Smooth muscle cell (in vitro differentiated cells): ENCODE measurements at regions not wholly inside any gene's neighbourhood (a gene's known extent, or its start where the extent isn't known, plus 50 kb on each side); places are given as distances from the start of the nearest gene placed in this dataset.

Source experiments
- DNase-seq: peaks from one replicate; lab custom pipeline; 2025; ENCODE audit not compliant: unreplicated experiment; lab: John Stamatoyannopoulos, UW
- H2AFZ ChIP-seq: fragments of 200-600 bp; sonication (generic); 2 replicates; pipeline ENCODE4 v1.6.0; 2016; ENCODE audit warnings: antibody characterized with exemption, low read depth, mild to moderate bottlenecking
- H3F3A ChIP-seq: fragments of 200-600 bp; sonication (generic); 2 replicates; pipeline ENCODE4 v1.6.0; 2017; ENCODE audit warnings: antibody characterized with exemption, low read depth
- H3K27ac ChIP-seq: fragments of 200-600 bp; sonication (generic); 2 replicates; pipeline ENCODE4 v1.5.1; 2016; ENCODE audit warnings: low read depth, mild to moderate bottlenecking
- H3K27me3 ChIP-seq: fragments of 200-600 bp; sonication (generic); 2 replicates; pipeline ENCODE4 v1.6.1; 2016; ENCODE audit warnings: low read depth, mild to moderate bottlenecking
- H3K36me3 ChIP-seq: fragments of 200-600 bp; sonication (generic); 2 replicates; pipeline ENCODE4 v1.5.1; 2016; ENCODE audit warnings: low read depth
- H3K4me1 ChIP-seq: fragments of 200-600 bp; sonication (generic); 2 replicates; pipeline ENCODE4 v1.5.1; 2016; ENCODE audit warnings: low read depth
- H3K4me2 ChIP-seq: fragments of 200-600 bp; sonication (generic); 2 replicates; pipeline ENCODE4 v1.6.0; 2016; ENCODE audit warnings: mild to moderate bottlenecking
- H3K4me3 ChIP-seq: fragments of 200-600 bp; sonication (generic); 2 replicates; pipeline ENCODE4 v1.5.1; 2016; ENCODE audit warnings: mild to moderate bottlenecking
- H3K79me2 ChIP-seq: fragments of 200-600 bp; sonication (generic); 2 replicates; pipeline ENCODE4 v1.6.0; 2016; ENCODE audit warnings: low read depth, mild to moderate bottlenecking
- H3K9ac ChIP-seq: fragments of 200-600 bp; sonication (generic); 2 replicates; pipeline ENCODE4 v1.6.0; 2016; ENCODE audit warnings: low read depth
- H3K9me3 ChIP-seq: fragments of 200-600 bp; sonication (generic); replicated peaks from 2 replicates; pipeline ENCODE4 v1.5.1; 2016; ENCODE audit warnings: low read depth
- H4K20me1 ChIP-seq: fragments of 200-600 bp; sonication (generic); 2 replicates; pipeline ENCODE4 v1.6.0; 2016; ENCODE audit warnings: low read depth
- WGBS: methylation state at CpG from one replicate; pipeline ENCODE4 v1.1.7; 2016; ENCODE audit warnings: low lambda C conversion rate; 5-methylcytosine and 5-hydroxymethylcytosine counted together
- TF ChIP-seq, protein P1 (sequence below): fragments of 200-600 bp; sonication (generic); IDR thresholded peaks from 2 replicates; pipeline ENCODE4 v1.5.1; 2017; ENCODE audit warnings: borderline replicate concordance, mild to moderate bottlenecking, antibody characterized with exemption; ENCODE audit not compliant: insufficient read depth, poor library complexity, severe bottlenecking

DNA sequence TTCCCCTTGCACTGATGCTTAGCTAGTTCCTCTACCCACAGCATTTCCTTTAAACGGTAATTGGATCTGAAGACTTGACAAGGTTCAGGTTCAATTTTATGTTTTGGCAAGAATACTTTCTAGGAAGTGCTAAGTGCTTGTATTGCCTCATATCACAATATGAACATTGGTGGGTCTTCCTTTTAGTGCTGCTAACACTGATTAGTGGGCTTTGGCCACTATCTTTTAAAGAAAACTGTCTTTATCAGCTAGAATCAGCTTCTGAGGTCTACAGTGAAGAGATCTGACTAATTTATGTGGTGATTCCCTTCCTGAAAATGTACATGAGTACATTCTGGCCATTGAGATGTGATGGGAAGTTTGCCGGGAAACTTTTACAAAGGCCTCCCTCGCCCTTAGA, 316.7 kb upstream of the KLF3 start:
- H3K79me2 ChIP-seq: no peaks in the 10 kb centered on the region
- no peak overlapping the region for H3K27ac ChIP-seq
- H2AFZ ChIP-seq: no peak overlapping the region
- H3K4me2 ChIP-seq: no peak overlapping the region
- no peaks in the 10 kb centered on the region for H3K9me3 ChIP-seq
- no peaks in the 10 kb centered on the region for H3K27me3 ChIP-seq
- H3K4me3 ChIP-seq: no peak overlapping the region
- H3F3A ChIP-seq: no peaks in the 10 kb centered on the region
- H3K9ac ChIP-seq: no peak overlapping the region
- 86% methylated on average over 3 of the region's 3 CpGs for WGBS
- TF ChIP-seq, protein P1, sequence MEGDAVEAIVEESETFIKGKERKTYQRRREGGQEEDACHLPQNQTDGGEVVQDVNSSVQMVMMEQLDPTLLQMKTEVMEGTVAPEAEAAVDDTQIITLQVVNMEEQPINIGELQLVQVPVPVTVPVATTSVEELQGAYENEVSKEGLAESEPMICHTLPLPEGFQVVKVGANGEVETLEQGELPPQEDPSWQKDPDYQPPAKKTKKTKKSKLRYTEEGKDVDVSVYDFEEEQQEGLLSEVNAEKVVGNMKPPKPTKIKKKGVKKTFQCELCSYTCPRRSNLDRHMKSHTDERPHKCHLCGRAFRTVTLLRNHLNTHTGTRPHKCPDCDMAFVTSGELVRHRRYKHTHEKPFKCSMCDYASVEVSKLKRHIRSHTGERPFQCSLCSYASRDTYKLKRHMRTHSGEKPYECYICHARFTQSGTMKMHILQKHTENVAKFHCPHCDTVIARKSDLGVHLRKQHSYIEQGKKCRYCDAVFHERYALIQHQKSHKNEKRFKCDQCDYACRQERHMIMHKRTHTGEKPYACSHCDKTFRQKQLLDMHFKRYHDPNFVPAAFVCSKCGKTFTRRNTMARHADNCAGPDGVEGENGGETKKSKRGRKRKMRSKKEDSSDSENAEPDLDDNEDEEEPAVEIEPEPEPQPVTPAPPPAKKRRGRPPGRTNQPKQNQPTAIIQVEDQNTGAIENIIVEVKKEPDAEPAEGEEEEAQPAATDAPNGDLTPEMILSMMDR: no peak
- no peak for DNase-seq
- no peaks in the 10 kb centered on the region for H3K4me1 ChIP-seq
- no peaks in the 10 kb centered on the region for H4K20me1 ChIP-seq
- no peaks in the 10 kb centered on the region for H3K36me3 ChIP-seq

DNA sequence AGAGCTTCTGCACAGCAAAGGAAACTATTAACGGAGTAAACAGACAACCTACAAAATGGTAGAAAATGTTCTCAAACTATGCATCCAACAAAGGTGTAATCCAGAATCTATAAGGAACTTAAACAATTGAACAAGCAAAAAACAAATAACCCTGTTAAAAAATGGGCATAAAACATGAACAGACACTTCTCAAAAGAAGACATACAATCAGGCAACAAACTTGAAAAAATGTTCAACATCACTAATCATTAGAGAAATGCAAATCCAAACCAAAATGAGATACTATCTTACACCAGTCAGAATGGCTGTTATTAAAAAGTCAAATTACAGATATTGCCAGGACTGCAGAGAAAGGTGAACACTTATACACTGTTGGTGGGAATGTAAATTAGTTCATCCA, 309.6 kb upstream of the KLF3 start:
- no peaks in the 10 kb centered on the region for H3K27me3 ChIP-seq
- no peak overlapping the region for H3K4me2 ChIP-seq
- no peak overlapping the region for H2AFZ ChIP-seq
- no peak for DNase-seq
- H3F3A ChIP-seq: no peaks in the 10 kb centered on the region
- no peak overlapping the region for H3K9ac ChIP-seq
- TF ChIP-seq, protein P1: no peak
- H3K27ac ChIP-seq: no peak overlapping the region
- no peaks in the 10 kb centered on the region for H3K36me3 ChIP-seq
- H3K9me3 ChIP-seq: no peaks in the 10 kb centered on the region
- H4K20me1 ChIP-seq: no peaks in the 10 kb centered on the region
- no peaks in the 10 kb centered on the region for H3K4me1 ChIP-seq
- 88% methylated on average over 1 of the region's 1 CpG for WGBS
- H3K4me3 ChIP-seq: no peak overlapping the region
- H3K79me2 ChIP-seq: no peaks in the 10 kb centered on the region

DNA sequence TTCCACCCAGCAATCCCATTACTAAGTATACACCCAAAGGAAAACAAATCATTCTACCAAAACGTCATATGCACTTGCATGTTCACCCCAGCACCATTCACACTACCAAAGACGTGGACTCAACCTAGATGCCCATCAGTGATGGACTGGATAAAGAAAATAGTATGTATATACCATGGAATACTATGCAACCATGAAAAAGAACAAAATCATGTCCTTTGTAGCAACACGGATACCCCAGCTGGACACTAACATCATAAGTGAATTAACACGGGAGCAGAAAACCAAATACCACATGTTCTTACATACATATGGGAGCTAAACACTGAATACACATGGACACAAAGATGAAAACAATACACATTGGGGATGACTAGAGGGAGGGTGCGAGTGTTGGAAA, 309.1 kb upstream of the KLF3 start:
- Histone ChIP-seq H3K9ac (no peak overlapping the region), H3K4me2 (no peak overlapping the region), H4K20me1 (no peaks in the 10 kb centered on the region), H3K79me2 (no peaks in the 10 kb centered on the region), H3K36me3 (no peaks in the 10 kb centered on the region), H3K9me3 (no peaks in the 10 kb centered on the region), H3K27me3 (no peaks in the 10 kb centered on the region), H3K4me3 (no peak overlapping the region), H3K4me1 (no peaks in the 10 kb centered on the region), H3K27ac (no peak overlapping the region), H3F3A (no peaks in the 10 kb centered on the region), H2AFZ (no peak overlapping the region)
- TF ChIP-seq, protein P1: no peak
- DNase-seq: no peak
- WGBS: 91% methylated on average over 5 of the region's 5 CpGs

DNA sequence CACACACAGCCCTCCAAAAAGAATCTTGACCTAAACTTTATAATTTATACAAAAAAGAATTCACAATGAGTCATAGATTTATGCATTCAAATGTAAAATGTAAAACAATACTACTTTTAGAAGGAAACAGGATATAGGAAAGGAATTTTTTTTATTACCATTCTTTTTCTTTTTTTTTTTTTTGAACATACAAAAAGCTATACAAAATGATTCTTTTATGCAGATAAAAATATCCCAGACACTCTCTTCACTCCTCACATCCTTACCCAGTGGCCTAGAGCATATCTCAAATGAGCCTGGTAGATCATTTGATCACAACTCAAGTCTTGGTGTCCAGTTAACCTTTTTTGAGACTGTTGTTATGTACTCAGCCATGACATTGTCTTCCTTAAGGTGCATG, 307.3 kb upstream of the KLF3 start:
- no peak overlapping the region for H3K9ac ChIP-seq
- DNase-seq: no peak
- H3K36me3 ChIP-seq: no peaks in the 10 kb centered on the region
- no peak overlapping the region for H3K4me3 ChIP-seq
- no peaks in the 10 kb centered on the region for H4K20me1 ChIP-seq
- no peaks in the 10 kb centered on the region for H3K4me1 ChIP-seq
- no peaks in the 10 kb centered on the region for H3K27me3 ChIP-seq
- H3K79me2 ChIP-seq: no peaks in the 10 kb centered on the region
- H3K4me2 ChIP-seq: no peak overlapping the region
- TF ChIP-seq, protein P1: no peak
- H3F3A ChIP-seq: no peaks in the 10 kb centered on the region
- H3K27ac ChIP-seq: no peak overlapping the region
- H2AFZ ChIP-seq: no peak overlapping the region
- no peaks in the 10 kb centered on the region for H3K9me3 ChIP-seq
